ENCODE measurements at regions not wholly inside any gene's neighbourhood (a gene's known extent, or its start where the extent isn't known, plus 50 kb on each side); places are given as distances from the start of the nearest gene placed in this dataset.

GRCh38 chr15:69515508-69515907 lies 62.9 kb downstream of the RPLP1 start:
- Histone ChIP-seq H3K4me3 (no peak overlapping the region), H3K4me1 (no peaks in the 10 kb centered on the region), H3K27ac (no peak overlapping the region), H3K27me3 (no peaks in the 10 kb centered on the region), H3K36me3 (no peaks in the 10 kb centered on the region), H3K9me3 (no peaks in the 10 kb centered on the region)
- TF ChIP-seq POLR2A (IDR thresholded peaks at IDR 0.05) (no peak), CTCF (IDR thresholded peaks at IDR 0.05) (no peak), EP300 (IDR thresholded peaks at IDR 0.05; ENCODE audit: low read depth) (no peak), POLR2AphosphoS5 (IDR thresholded peaks at IDR 0.05) (no peak)
- in situ Hi-C loops (cut with MboI; ENCODE audit: low pct_ligation_motif_present in 1 of 4, low pct_unique_long_range_greater_than_20kb in 1 of 4, low sequenced_read_pairs in 3 of 4): no loop called here
- intact Hi-C loops (cut with DNase I; ENCODE audit: low total_unique reads): no loop called here
- 82 to 100% methylated on average over 3 to 4 of the region's 4 CpGs for WGBS, 2 donors (ENCODE audit: low coverage in 1 of 2)
- DNase-seq: no peak

- in situ Hi-C loops (cut with MboI; ENCODE audit: low pct_ligation_motif_present in 1 of 4, low pct_unique_long_range_greater_than_20kb in 1 of 4, low sequenced_read_pairs in 3 of 4): no loop called here
- 69 to 77% methylated on average over 3 of the region's 3 CpGs for WGBS, 2 donors (ENCODE audit: low coverage in 1 of 2)
- intact Hi-C loops (cut with DNase I; ENCODE audit: low total_unique reads): no loop called here
- Histone ChIP-seq H3K27me3 (no peaks in the 10 kb centered on the region), H3K36me3 (no peaks in the 10 kb centered on the region), H3K27ac (no peak overlapping the region), H3K9me3 (no peaks in the 10 kb centered on the region), H3K4me3 (no peak overlapping the region), H3K4me1 (no peaks in the 10 kb centered on the region)
- no peak for DNase-seq
- TF ChIP-seq CTCF (IDR thresholded peaks at IDR 0.05) (no peak), POLR2AphosphoS5 (IDR thresholded peaks at IDR 0.05) (no peak), POLR2A (IDR thresholded peaks at IDR 0.05) (no peak), EP300 (IDR thresholded peaks at IDR 0.05; ENCODE audit: low read depth) (no peak)
Measured at GRCh38 chr15:69515926-69516325, 63.3 kb downstream of the RPLP1 start.

GRCh38 chr15:69517052-69517451 lies 64.4 kb downstream of the RPLP1 start:
- Histone ChIP-seq H3K27me3 (no peaks in the 10 kb centered on the region), H3K27ac (no peak overlapping the region), H3K4me3 (no peak overlapping the region), H3K36me3 (no peaks in the 10 kb centered on the region), H3K4me1 (no peaks in the 10 kb centered on the region), H3K9me3 (no peaks in the 10 kb centered on the region)
- TF ChIP-seq POLR2AphosphoS5 (IDR thresholded peaks at IDR 0.05) (no peak), POLR2A (IDR thresholded peaks at IDR 0.05) (no peak), EP300 (IDR thresholded peaks at IDR 0.05; ENCODE audit: low read depth) (no peak), CTCF (IDR thresholded peaks at IDR 0.05) (no peak)
- in situ Hi-C loops (cut with MboI; ENCODE audit: low pct_ligation_motif_present in 1 of 4, low pct_unique_long_range_greater_than_20kb in 1 of 4, low sequenced_read_pairs in 3 of 4): no loop called here
- no peak for DNase-seq
- WGBS, 2 donors (ENCODE audit: low coverage in 1 of 2): 67 to 85% methylated on average over 1 to 2 of the region's 2 CpGs
- intact Hi-C loops (cut with DNase I; ENCODE audit: low total_unique reads): no loop called here

- Histone ChIP-seq H3K27me3 (no peaks in the 10 kb centered on the region), H3K36me3 (no peaks in the 10 kb centered on the region), H3K27ac (no peak overlapping the region), H3K4me3 (no peak overlapping the region), H3K9me3 (no peaks in the 10 kb centered on the region), H3K4me1 (peaks cover 0 to 8% (median 3%) of the 10 kb centered on the region in 4 donors)
- 78 to 92% methylated on average over 1 to 2 of the region's 2 CpGs for WGBS, 2 donors (ENCODE audit: low coverage in 1 of 2)
- in situ Hi-C loops (cut with MboI; ENCODE audit: low pct_ligation_motif_present in 1 of 4, low pct_unique_long_range_greater_than_20kb in 1 of 4, low sequenced_read_pairs in 3 of 4): no loop called here
- intact Hi-C loops (cut with DNase I; ENCODE audit: low total_unique reads): no loop called here
- no peak for DNase-seq
- TF ChIP-seq POLR2A (IDR thresholded peaks at IDR 0.05): no peak
- TF ChIP-seq EP300 (IDR thresholded peaks at IDR 0.05; ENCODE audit: low read depth): no peak
- TF ChIP-seq CTCF (IDR thresholded peaks at IDR 0.05): no peak
- no peak for TF ChIP-seq POLR2AphosphoS5 (IDR thresholded peaks at IDR 0.05)
Measured at GRCh38 chr15:69518806-69519205, 66.2 kb downstream of the RPLP1 start.
